GM23338 (cell line): ENCODE measurements at regions not wholly inside any gene's neighbourhood (a gene's known extent, or its start where the extent isn't known, plus 50 kb on each side); places are given as distances from the start of the nearest gene placed in this dataset.

Experiments
- ATAC-seq: fragments of 200-7000 bp; cut with Tn5 transposase; 3 replicates; pipeline ENCODE4 v1.9.1; 2020
- DNase-seq: peaks from one replicate; pipeline ENCODE4 v3.0.0-alpha.2; 2015; ENCODE audit warnings: low spot score
- H2AFZ ChIP-seq: fragments of 200-600 bp; sonication (generic); 2 replicates; pipeline ENCODE4 v1.8.0; 2016; ENCODE audit warnings: antibody characterized with exemption, mild to moderate bottlenecking, moderate library complexity
- H3F3A ChIP-seq: fragments of 200-600 bp; sonication (generic); replicated peaks from 2 replicates; pipeline ENCODE4 v1.8.0; 2017; ENCODE audit warnings: antibody characterized with exemption, mixed run types, low read depth
- H3K27ac ChIP-seq: fragments of 200-600 bp; sonication (generic); 2 replicates; pipeline ENCODE4 v1.6.1; 2016; ENCODE audit warnings: low read depth
- H3K27me3 ChIP-seq: fragments of 200-600 bp; sonication (generic); 2 replicates; pipeline ENCODE4 v1.8.0; 2016; ENCODE audit warnings: mild to moderate bottlenecking, mixed run types, moderate library complexity; ENCODE audit not compliant: insufficient read depth
- H3K36me3 ChIP-seq: fragments of 200-600 bp; sonication (generic); 2 replicates; pipeline ENCODE4 v1.8.0; 2016; ENCODE audit warnings: mild to moderate bottlenecking; ENCODE audit not compliant: insufficient read depth
- H3K4me1 ChIP-seq: fragments of 200-600 bp; sonication (generic); 2 replicates; pipeline ENCODE4 v1.8.0; 2016; ENCODE audit warnings: mild to moderate bottlenecking, moderate library complexity; ENCODE audit not compliant: insufficient read depth
- H3K4me2 ChIP-seq: fragments of 200-600 bp; sonication (generic); 2 replicates; pipeline ENCODE4 v1.7.1; 2017; ENCODE audit warnings: mixed run types
- H3K4me3 ChIP-seq: fragments of 200-600 bp; sonication (generic); 2 replicates; pipeline ENCODE4 v1.6.1; 2016; ENCODE audit warnings: mixed run types
- H3K79me2 ChIP-seq: fragments of 200-600 bp; sonication (generic); replicated peaks from 2 replicates; pipeline ENCODE4 v1.8.0; 2017; ENCODE audit warnings: mild to moderate bottlenecking; ENCODE audit not compliant: insufficient read depth
- H3K9me2 ChIP-seq: fragments of 200-600 bp; sonication (generic); 2 replicates; pipeline ENCODE4 v1.8.0; 2017; ENCODE audit not compliant: insufficient read depth
- H4K20me1 ChIP-seq: fragments of 200-600 bp; sonication (generic); replicated peaks from 2 replicates; pipeline ENCODE4 v1.8.0; 2017; ENCODE audit warnings: mild to moderate bottlenecking; ENCODE audit not compliant: insufficient read depth
- H3K27ac Mint-ChIP-seq: 2 replicates; pipeline ENCODE4 v1.8.0; 2020; ENCODE audit warnings: inconsistent platforms, mild to moderate bottlenecking, moderate library complexity, mixed read lengths
- H3K27me3 Mint-ChIP-seq: 3 replicates; pipeline ENCODE4 v1.8.0; 2022; ENCODE audit warnings: low read depth, mild to moderate bottlenecking, moderate library complexity, mixed read lengths, inconsistent platforms; ENCODE audit not compliant: insufficient read depth, poor library complexity
- H3K36me3 Mint-ChIP-seq: 3 replicates; pipeline ENCODE4 v1.8.0; 2021; ENCODE audit warnings: low read depth, mild to moderate bottlenecking, inconsistent platforms, moderate library complexity, mixed read lengths
- H3K4me1 Mint-ChIP-seq: 3 replicates; pipeline ENCODE4 v1.8.0; 2020; ENCODE audit warnings: mild to moderate bottlenecking, inconsistent platforms, mixed read lengths
- H3K4me3 Mint-ChIP-seq: 3 replicates; pipeline ENCODE4 v1.8.0; 2021; ENCODE audit warnings: moderate library complexity, mild to moderate bottlenecking, inconsistent platforms, mixed read lengths
- H3K9me3 Mint-ChIP-seq: 3 replicates; pipeline ENCODE4 v1.8.0; 2020; ENCODE audit warnings: moderate library complexity, mild to moderate bottlenecking, inconsistent platforms, mixed read lengths
- CREB1 ChIP-seq: fragments of 250-450 bp; sonication (Bioruptor Pico); IDR thresholded peaks from 2 replicates; pipeline ENCODE4 v1.5.0; 2020; ENCODE audit warnings: low read depth, mild to moderate bottlenecking, moderate library complexity
- CTCF ChIP-seq, 2 experiments: fragments of 200-600 bp in 1 of 2; sonication (generic) in 1 of 2; conservative IDR thresholded peaks; 2 replicates each; pipeline versions ENCODE4 v1.5.1 to v1.6.1; 2016 to 2017; ENCODE audit warnings: antibody characterized with exemption in 2 of 2, low read depth in 2 of 2, mild to moderate bottlenecking in 2 of 2, moderate library complexity in 1 of 2
- ETS1 ChIP-seq: IDR thresholded peaks from 2 replicates; pipeline ENCODE4 v1.6.1; 2016; ENCODE audit warnings: antibody characterized with exemption
- EZH2 ChIP-seq: fragments of 200-600 bp; sonication (generic); IDR thresholded peaks from one replicate; pipeline ENCODE4 v1.8.0; 2017; ENCODE audit warnings: antibody characterized with exemption, mild to moderate bottlenecking, low read depth; ENCODE audit not compliant: unreplicated experiment
- EZH2phosphoT487 ChIP-seq: fragments of 200-600 bp; sonication (generic); IDR thresholded peaks from one replicate; pipeline ENCODE4 v1.8.1; 2018; ENCODE audit warnings: antibody characterized with exemption; ENCODE audit not compliant: unreplicated experiment
- JUNB ChIP-seq: IDR thresholded peaks from one replicate; pipeline ENCODE4 v1.6.1; 2016; ENCODE audit warnings: antibody characterized with exemption; ENCODE audit not compliant: unreplicated experiment
- NANOG ChIP-seq: IDR thresholded peaks from 2 replicates; pipeline ENCODE4 v1.6.1; 2016; ENCODE audit warnings: antibody characterized with exemption, borderline replicate concordance
- POLR2AphosphoS5 ChIP-seq: IDR thresholded peaks from 2 replicates; pipeline ENCODE4 v1.6.1; 2016; ENCODE audit warnings: antibody characterized with exemption, low read depth
- REST ChIP-seq: IDR thresholded peaks from one replicate; pipeline ENCODE4 v1.6.1; 2018; ENCODE audit warnings: antibody characterized with exemption; ENCODE audit not compliant: unreplicated experiment
- STAT1 ChIP-seq: IDR thresholded peaks from one replicate; pipeline ENCODE4 v1.6.1; 2016; ENCODE audit warnings: antibody characterized with exemption; ENCODE audit not compliant: unreplicated experiment
- ZNF114 ChIP-seq: fragments of 250-450 bp; sonication (Bioruptor Pico); IDR thresholded peaks from 2 replicates; pipeline ENCODE4 v1.5.0; 2020; ENCODE audit warnings: mild to moderate bottlenecking, moderate library complexity
- ZNF331 ChIP-seq: fragments of 250-450 bp; sonication (Bioruptor Pico); IDR thresholded peaks from 2 replicates; pipeline ENCODE4 v1.5.0; 2020; ENCODE audit warnings: low read depth, mild to moderate bottlenecking, moderate library complexity
- ZNF462 ChIP-seq: fragments of 250-450 bp; sonication (Bioruptor Pico); IDR thresholded peaks from 2 replicates; pipeline ENCODE4 v1.5.0; 2020; ENCODE audit warnings: mild to moderate bottlenecking, moderate library complexity

GRCh38 chr11:38300570-38300969 is 1702.5 kb upstream of the RAG2 start:
- Histone ChIP-seq H3K79me2 (no peaks in the 10 kb centered on the region), H3K4me3 (no peak overlapping the region), H3K27me3 (no peaks in the 10 kb centered on the region), H3K36me3 (no peaks in the 10 kb centered on the region), H3K4me1 (no peaks in the 10 kb centered on the region), H3F3A (no peaks in the 10 kb centered on the region), H3K27ac (no peak overlapping the region), H2AFZ (no peak overlapping the region), H3K9me2 (no peaks in the 10 kb centered on the region), H3K4me2 (no peak overlapping the region), H4K20me1 (no peaks in the 10 kb centered on the region)
- Mint-ChIP-seq H3K4me3 (no peak overlapping the region), H3K9me3 (peaks cover 5% of the 10 kb centered on the region; the same call in 2 of the 3 replicates), H3K4me1 (peaks cover 7% of the 10 kb centered on the region; the same call in 2 of the 3 replicates), H3K27ac (no peak overlapping the region), H3K27me3 (peaks cover 3% of the 10 kb centered on the region), H3K36me3 (peaks cover 1% of the 10 kb centered on the region)
- ATAC-seq: no peak
- no peak for DNase-seq
- TF ChIP-seq CTCF (conservative IDR thresholded peaks at IDR 0.05; ENCODE audit: low read depth in 2 of 2): no peak
- no peak for TF ChIP-seq CREB1 (CRISPR knock-in tag)
- TF ChIP-seq ZNF331 (CRISPR knock-in tag): no peak
- TF ChIP-seq ZNF462 (CRISPR knock-in tag): no peak
- no peak for TF ChIP-seq EZH2
- TF ChIP-seq JUNB: no peak
- TF ChIP-seq ZNF114 (CRISPR knock-in tag): no peak
- no peak for TF ChIP-seq NANOG
- TF ChIP-seq EZH2phosphoT487: no peak
- no peak for TF ChIP-seq REST
- no peak for TF ChIP-seq STAT1
- TF ChIP-seq POLR2AphosphoS5: no peak
- no peak for TF ChIP-seq ETS1
